Osteocyte (in vitro differentiated cells): ENCODE measurements at regions not wholly inside any gene's neighbourhood (a gene's known extent, or its start where the extent isn't known, plus 50 kb on each side); places are given as distances from the start of the nearest gene placed in this dataset.

ENCODE experiments used
- DNase-seq: peaks from one replicate; pipeline ENCODE4 v3.0.0; 2021; ENCODE audit warnings: mixed read lengths; ENCODE audit not compliant: unreplicated experiment; ENCODE audit errors: extremely low spot score
- H3K27ac Mint-ChIP-seq: one replicate; pipeline ENCODE4 v1.8.0; 2021; ENCODE audit warnings: mild to moderate bottlenecking, mixed read lengths; ENCODE audit not compliant: unreplicated experiment
- H3K27me3 Mint-ChIP-seq: one replicate; pipeline ENCODE4 v1.8.0; 2021; ENCODE audit warnings: mixed read lengths; ENCODE audit not compliant: unreplicated experiment
- H3K36me3 Mint-ChIP-seq: one replicate; pipeline ENCODE4 v1.8.0; 2021; ENCODE audit warnings: mixed read lengths; ENCODE audit not compliant: unreplicated experiment
- H3K4me1 Mint-ChIP-seq: one replicate; pipeline ENCODE4 v1.8.0; 2021; ENCODE audit warnings: mixed read lengths; ENCODE audit not compliant: unreplicated experiment
- H3K4me3 Mint-ChIP-seq: one replicate; pipeline ENCODE4 v1.8.0; 2021; ENCODE audit warnings: mild to moderate bottlenecking, moderate library complexity, mixed read lengths; ENCODE audit not compliant: unreplicated experiment
- H3K9me3 Mint-ChIP-seq: one replicate; pipeline ENCODE4 v1.8.0; 2021; ENCODE audit warnings: mixed read lengths; ENCODE audit not compliant: unreplicated experiment
- TF ChIP-seq, protein P1 (sequence below): fragments of 200-600 bp; sonication (generic); IDR thresholded peaks from 2 replicates; pipeline ENCODE4 v1.5.0; 2021; ENCODE audit warnings: antibody characterized with exemption, mild to moderate bottlenecking, moderate library complexity

DNA sequence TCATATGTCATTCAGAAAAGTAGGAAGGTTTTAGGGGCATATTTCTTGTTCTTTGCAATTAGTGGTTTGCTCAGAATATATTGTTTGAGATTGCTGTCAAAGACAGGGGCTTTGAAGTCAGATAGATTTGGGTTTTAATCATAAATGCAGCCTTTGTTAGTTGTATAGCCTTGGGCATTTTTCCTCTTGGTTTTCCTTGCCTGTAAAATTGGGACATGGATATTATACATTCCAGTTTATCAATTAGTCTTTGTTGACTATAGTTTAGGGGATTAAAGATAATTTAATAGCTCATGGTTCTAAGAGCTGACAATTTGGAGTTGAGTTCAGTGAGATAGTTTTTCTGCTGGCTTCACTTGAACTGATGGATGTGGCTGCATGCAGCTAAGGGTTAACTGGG is 88.9 kb downstream of the DMAC1 start:
- no peak for DNase-seq
- peaks cover 19% of the 10 kb centered on the region for H3K9me3 Mint-ChIP-seq
- H3K27me3 Mint-ChIP-seq, result no peaks in the 10 kb centered on the region
- no peak overlapping the region for H3K4me3 Mint-ChIP-seq
- no peak overlapping the region for H3K27ac Mint-ChIP-seq
- TF ChIP-seq, protein P1, sequence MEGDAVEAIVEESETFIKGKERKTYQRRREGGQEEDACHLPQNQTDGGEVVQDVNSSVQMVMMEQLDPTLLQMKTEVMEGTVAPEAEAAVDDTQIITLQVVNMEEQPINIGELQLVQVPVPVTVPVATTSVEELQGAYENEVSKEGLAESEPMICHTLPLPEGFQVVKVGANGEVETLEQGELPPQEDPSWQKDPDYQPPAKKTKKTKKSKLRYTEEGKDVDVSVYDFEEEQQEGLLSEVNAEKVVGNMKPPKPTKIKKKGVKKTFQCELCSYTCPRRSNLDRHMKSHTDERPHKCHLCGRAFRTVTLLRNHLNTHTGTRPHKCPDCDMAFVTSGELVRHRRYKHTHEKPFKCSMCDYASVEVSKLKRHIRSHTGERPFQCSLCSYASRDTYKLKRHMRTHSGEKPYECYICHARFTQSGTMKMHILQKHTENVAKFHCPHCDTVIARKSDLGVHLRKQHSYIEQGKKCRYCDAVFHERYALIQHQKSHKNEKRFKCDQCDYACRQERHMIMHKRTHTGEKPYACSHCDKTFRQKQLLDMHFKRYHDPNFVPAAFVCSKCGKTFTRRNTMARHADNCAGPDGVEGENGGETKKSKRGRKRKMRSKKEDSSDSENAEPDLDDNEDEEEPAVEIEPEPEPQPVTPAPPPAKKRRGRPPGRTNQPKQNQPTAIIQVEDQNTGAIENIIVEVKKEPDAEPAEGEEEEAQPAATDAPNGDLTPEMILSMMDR, result no peak
- H3K4me1 Mint-ChIP-seq, result no peaks in the 10 kb centered on the region
- H3K36me3 Mint-ChIP-seq, result no peaks in the 10 kb centered on the region

- H3K4me3 Mint-ChIP-seq, result no peak overlapping the region
- no peaks in the 10 kb centered on the region for H3K36me3 Mint-ChIP-seq
- H3K27ac Mint-ChIP-seq, result no peak overlapping the region
- TF ChIP-seq, protein P1, result no peak
- no peaks in the 10 kb centered on the region for H3K4me1 Mint-ChIP-seq
- no peaks in the 10 kb centered on the region for H3K27me3 Mint-ChIP-seq
- peaks cover 7% of the 10 kb centered on the region for H3K9me3 Mint-ChIP-seq
- DNase-seq, result no peak
Measured at GRCh38 chr9:7707934-7708333, 91.6 kb downstream of the DMAC1 start.

DNA sequence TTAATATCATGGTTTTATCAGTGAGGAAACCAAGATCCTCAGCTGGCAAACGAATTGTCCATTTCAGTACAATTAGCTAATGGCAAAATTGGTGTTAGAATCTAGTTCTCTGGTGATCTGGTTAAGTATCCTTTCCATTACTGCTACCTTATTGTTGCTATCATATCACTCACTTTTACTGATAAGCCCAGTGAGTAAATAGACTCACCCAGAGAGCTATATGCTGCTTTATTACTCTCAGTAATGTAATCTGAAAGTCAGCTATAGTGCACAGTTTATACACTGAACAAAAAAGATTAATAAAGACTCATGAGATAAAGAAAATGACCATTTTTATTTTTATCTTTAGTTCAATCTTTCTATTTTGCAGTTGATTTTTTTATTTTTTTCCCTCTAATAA is 95.0 kb downstream of the DMAC1 start:
- TF ChIP-seq, protein P1, result no peak
- Mint-ChIP-seq H3K27me3 (no peaks in the 10 kb centered on the region), H3K27ac (no peak overlapping the region), H3K4me1 (no peaks in the 10 kb centered on the region), H3K36me3 (no peaks in the 10 kb centered on the region), H3K4me3 (no peak overlapping the region), H3K9me3 (no peaks in the 10 kb centered on the region)
- no peak for DNase-seq

GRCh38 chr9:7691909-7692308 is 107.7 kb downstream of the DMAC1 start:
- no peaks in the 10 kb centered on the region for H3K4me1 Mint-ChIP-seq
- no peaks in the 10 kb centered on the region for H3K36me3 Mint-ChIP-seq
- H3K9me3 Mint-ChIP-seq, result no peaks in the 10 kb centered on the region
- no peaks in the 10 kb centered on the region for H3K27me3 Mint-ChIP-seq
- TF ChIP-seq, protein P1, result no peak
- no peak overlapping the region for H3K4me3 Mint-ChIP-seq
- no peak for DNase-seq
- H3K27ac Mint-ChIP-seq, result no peak overlapping the region

GRCh38 chr9:7690014-7690413 is 109.6 kb downstream of the DMAC1 start:
- TF ChIP-seq, protein P1, result no peak

More at GRCh38 chr9:7690014-7690413, 109.6 kb downstream of the DMAC1 start:
- no peaks in the 10 kb centered on the region for H3K9me3 Mint-ChIP-seq
- H3K4me3 Mint-ChIP-seq, result no peak overlapping the region
- no peak overlapping the region for H3K27ac Mint-ChIP-seq
- H3K4me1 Mint-ChIP-seq, result no peaks in the 10 kb centered on the region
- no peaks in the 10 kb centered on the region for H3K36me3 Mint-ChIP-seq
- no peaks in the 10 kb centered on the region for H3K27me3 Mint-ChIP-seq
- no peak for DNase-seq
